ENCODE measurements at regions not wholly inside any gene's neighbourhood (a gene's known extent, or its start where the extent isn't known, plus 50 kb on each side); places are given as distances from the start of the nearest gene placed in this dataset.

DNA sequence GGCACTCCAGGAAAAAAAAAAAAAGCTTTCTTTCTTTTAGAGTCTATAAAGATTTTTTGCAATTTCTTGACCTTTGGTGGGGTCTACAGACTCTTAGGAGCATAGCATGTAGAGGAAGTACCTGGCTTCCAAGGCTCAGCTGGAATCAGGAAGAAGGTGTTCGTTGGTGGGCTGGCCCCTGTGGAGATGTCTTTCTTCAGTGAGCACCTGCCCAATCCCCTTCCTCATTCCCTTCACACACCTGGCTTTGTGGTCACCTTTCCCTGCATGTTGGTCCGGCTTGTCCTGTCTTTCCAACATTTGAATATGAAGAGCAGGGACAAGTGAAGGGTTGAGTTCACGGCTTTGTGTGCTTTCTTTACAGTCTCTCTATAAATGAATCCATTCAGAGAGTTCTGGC is 352.4 kb downstream of the HAPSTR1 start:
- WGBS, 2 donors (ENCODE audit: extremely low coverage in 2 of 2, insufficient read length in 2 of 2, insufficient replicate concordance in 1 of 2) = no CpG with 5 or more reads among the region's 3 CpGs
- Histone ChIP-seq H2BK5ac (ENCODE audit: low read length) (no peak overlapping the region), H4K91ac (ENCODE audit: low read depth, low read length, poor library complexity) (no peak overlapping the region), H2BK15ac (ENCODE audit: low read length) (no peak overlapping the region), H2AK5ac (ENCODE audit: low read depth, low read length) (no peak overlapping the region), H3K14ac (ENCODE audit: low read length) (no peak overlapping the region), H3K4ac (ENCODE audit: low read length) (no peak overlapping the region), H3K4me3 (ENCODE audit: low read length in 2 of 2) (no peak overlapping the region), H2AFZ (ENCODE audit: low read length) (no peak overlapping the region), H3K27ac (replicated peaks; ENCODE audit: low read length) (no peak overlapping the region), H3K36me3 (replicated peaks in 1 of 2; ENCODE audit: control insufficient read depth in 2 of 2, insufficient read depth in 2 of 2, low read length in 2 of 2) (no peaks in the 10 kb centered on the region), H3K4me1 (ENCODE audit: control insufficient read depth in 2 of 2, insufficient read depth in 1 of 2, low read depth in 1 of 2, low read length in 2 of 2) (peaks cover 0 to 5% of the 10 kb centered on the region in 2 donors), H4K8ac (ENCODE audit: low read depth, low read length) (no peak overlapping the region), H3K9me3 (replicated peaks in 1 of 2; ENCODE audit: control insufficient read depth in 2 of 2, insufficient read depth in 1 of 2, low read depth in 1 of 2, low read length in 2 of 2) (no peaks in the 10 kb centered on the region), H3K18ac (ENCODE audit: low read length) (no peak overlapping the region), H2BK120ac (ENCODE audit: low read depth, low read length) (no peak overlapping the region), H2BK12ac (ENCODE audit: low read length) (no peak overlapping the region), H3K79me1 (ENCODE audit: low read depth, low read length) (no peaks in the 10 kb centered on the region), H3K27me3 (ENCODE audit: control insufficient read depth in 3 of 3, insufficient read depth in 3 of 3, low read depth in 1 of 3, low read length in 3 of 3) (no peaks in the 10 kb centered on the region), H3K23ac (ENCODE audit: low read depth, low read length, poor library complexity) (no peak overlapping the region), H3K9ac (ENCODE audit: low read depth, low read length, poor library complexity) (no peak overlapping the region), H3K4me2 (ENCODE audit: insufficient read depth, low read length, poor library complexity, severe bottlenecking) (no peak overlapping the region)
- DNase-seq (ENCODE audit: low spot score) = no peak

DNA sequence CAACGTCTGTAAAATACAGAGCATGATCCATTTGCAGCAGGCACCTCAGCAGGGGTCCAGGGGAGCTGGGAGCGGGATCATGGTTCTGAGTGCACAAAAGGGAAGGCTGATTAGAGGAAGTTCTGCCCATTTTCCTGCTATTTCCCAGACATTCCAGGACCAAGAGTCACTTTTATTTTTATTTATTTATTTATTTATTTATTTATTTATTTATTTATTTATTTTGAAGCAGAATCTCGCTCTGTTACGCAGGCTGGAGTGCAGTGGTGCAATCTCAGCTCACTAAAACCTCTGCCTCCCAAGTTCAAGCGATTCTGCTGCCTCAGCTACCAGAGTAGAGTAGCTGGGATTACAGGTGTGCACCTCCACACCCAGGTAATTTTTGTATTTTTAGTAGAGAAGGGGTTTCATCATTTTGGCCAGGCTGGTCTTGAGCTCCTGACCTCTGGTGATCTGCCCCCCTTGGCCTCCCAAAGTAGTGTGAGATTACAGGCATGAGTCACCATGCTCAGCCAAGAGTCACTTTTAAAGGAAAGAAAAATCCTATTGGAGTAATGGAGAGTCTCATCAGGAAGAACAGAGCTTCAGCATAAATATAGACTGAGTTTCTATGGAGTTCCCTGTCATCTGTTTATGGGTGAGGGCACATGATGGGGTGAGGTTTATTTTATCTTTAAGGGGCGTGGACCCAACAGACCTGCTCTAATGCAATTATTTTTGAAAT is 355.2 kb downstream of the HAPSTR1 start:
- H3K4ac ChIP-seq (ENCODE audit: low read length) = no peak overlapping the region

DNA sequence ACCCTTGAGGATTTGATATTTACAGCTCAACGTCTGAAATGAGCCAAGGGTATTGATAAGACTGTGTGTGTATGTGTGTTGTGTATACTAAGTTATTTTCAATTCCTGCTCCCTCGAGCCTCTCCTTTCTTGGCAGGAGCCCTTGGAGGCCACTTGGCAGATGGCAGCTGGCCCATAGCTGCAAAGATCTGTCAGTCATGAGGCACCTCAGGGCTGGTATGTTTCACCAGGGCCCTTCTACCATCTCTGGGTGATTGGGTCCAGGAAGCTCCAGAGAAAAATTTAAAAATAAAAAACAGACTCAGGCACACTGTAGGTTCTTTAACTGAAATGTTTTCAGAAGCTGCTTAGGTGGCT is 355.7 kb downstream of the HAPSTR1 start:
- H2BK15ac ChIP-seq (ENCODE audit: low read length) = no peak overlapping the region
- H3K9ac ChIP-seq (ENCODE audit: low read depth, low read length, poor library complexity) = no peak overlapping the region
- no peak overlapping the region for H4K91ac ChIP-seq (ENCODE audit: low read depth, low read length, poor library complexity)
- no peak overlapping the region for H3K23ac ChIP-seq (ENCODE audit: low read depth, low read length, poor library complexity)
- H2AFZ ChIP-seq (ENCODE audit: low read length) = no peak overlapping the region
- no peak for DNase-seq (ENCODE audit: low spot score)
- H3K14ac ChIP-seq (ENCODE audit: low read length) = no peak overlapping the region
- H3K4me3 ChIP-seq (ENCODE audit: low read length in 2 of 2) = no peak overlapping the region
- H3K4me1 ChIP-seq (ENCODE audit: control insufficient read depth in 2 of 2, insufficient read depth in 1 of 2, low read depth in 1 of 2, low read length in 2 of 2) = peaks cover 0 to 5% of the 10 kb centered on the region in 2 donors
- no peak overlapping the region for H2BK120ac ChIP-seq (ENCODE audit: low read depth, low read length)
- peaks cover 0 to 2% of the 10 kb centered on the region in 2 donors for H3K9me3 ChIP-seq (replicated peaks in 1 of 2; ENCODE audit: control insufficient read depth in 2 of 2, insufficient read depth in 1 of 2, low read depth in 1 of 2, low read length in 2 of 2)
- H3K4ac ChIP-seq (ENCODE audit: low read length) = no peak overlapping the region
- no peak overlapping the region for H3K4me2 ChIP-seq (ENCODE audit: insufficient read depth, low read length, poor library complexity, severe bottlenecking)
- H2BK5ac ChIP-seq (ENCODE audit: low read length) = no peak overlapping the region
- H2BK12ac ChIP-seq (ENCODE audit: low read length) = no peak overlapping the region
- H4K8ac ChIP-seq (ENCODE audit: low read depth, low read length) = no peak overlapping the region
- H3K27ac ChIP-seq (replicated peaks; ENCODE audit: low read length) = no peak overlapping the region
- H3K36me3 ChIP-seq (replicated peaks in 1 of 2; ENCODE audit: control insufficient read depth in 2 of 2, insufficient read depth in 2 of 2, low read length in 2 of 2) = no peaks in the 10 kb centered on the region
- H3K79me1 ChIP-seq (ENCODE audit: low read depth, low read length) = no peaks in the 10 kb centered on the region
- no peaks in the 10 kb centered on the region for H3K27me3 ChIP-seq (ENCODE audit: control insufficient read depth in 3 of 3, insufficient read depth in 3 of 3, low read depth in 1 of 3, low read length in 3 of 3)
- no peak overlapping the region for H2AK5ac ChIP-seq (ENCODE audit: low read depth, low read length)
- H3K18ac ChIP-seq (ENCODE audit: low read length) = no peak overlapping the region
- no CpG with 5 or more reads among the region's 2 CpGs for WGBS, 2 donors (ENCODE audit: extremely low coverage in 2 of 2, insufficient read length in 2 of 2, insufficient replicate concordance in 1 of 2)

More for the DNA sequence above, 355.2 kb downstream of the HAPSTR1 start:
- Histone ChIP-seq H3K18ac (ENCODE audit: low read length) (no peak overlapping the region), H3K79me1 (ENCODE audit: low read depth, low read length) (no peaks in the 10 kb centered on the region), H3K4me3 (ENCODE audit: low read length in 2 of 2) (no peak overlapping the region), H2BK15ac (ENCODE audit: low read length) (no peak overlapping the region), H3K27ac (replicated peaks; ENCODE audit: low read length) (no peak overlapping the region), H2AK5ac (ENCODE audit: low read depth, low read length) (no peak overlapping the region), H4K8ac (ENCODE audit: low read depth, low read length) (no peak overlapping the region), H2BK5ac (ENCODE audit: low read length) (no peak overlapping the region), H3K4me2 (ENCODE audit: insufficient read depth, low read length, poor library complexity, severe bottlenecking) (no peak overlapping the region), H2BK120ac (ENCODE audit: low read depth, low read length) (no peak overlapping the region), H3K27me3 (ENCODE audit: control insufficient read depth in 3 of 3, insufficient read depth in 3 of 3, low read depth in 1 of 3, low read length in 3 of 3) (no peaks in the 10 kb centered on the region), H3K14ac (ENCODE audit: low read length) (no peak overlapping the region), H3K9me3 (replicated peaks in 1 of 2; ENCODE audit: control insufficient read depth in 2 of 2, insufficient read depth in 1 of 2, low read depth in 1 of 2, low read length in 2 of 2) (peaks cover 0 to 2% of the 10 kb centered on the region in 2 donors), H3K36me3 (replicated peaks in 1 of 2; ENCODE audit: control insufficient read depth in 2 of 2, insufficient read depth in 2 of 2, low read length in 2 of 2) (no peaks in the 10 kb centered on the region), H3K23ac (ENCODE audit: low read depth, low read length, poor library complexity) (no peak overlapping the region), H3K9ac (ENCODE audit: low read depth, low read length, poor library complexity) (no peak overlapping the region), H3K4me1 (ENCODE audit: control insufficient read depth in 2 of 2, insufficient read depth in 1 of 2, low read depth in 1 of 2, low read length in 2 of 2) (peaks cover 0 to 5% of the 10 kb centered on the region in 2 donors), H4K91ac (ENCODE audit: low read depth, low read length, poor library complexity) (no peak overlapping the region), H2BK12ac (ENCODE audit: low read length) (no peak overlapping the region), H2AFZ (ENCODE audit: low read length) (no peak overlapping the region)
- DNase-seq (ENCODE audit: low spot score) = no peak
- WGBS, 2 donors (ENCODE audit: extremely low coverage in 2 of 2, insufficient read length in 2 of 2, insufficient replicate concordance in 1 of 2) = no CpG with 5 or more reads among the region's 6 CpGs

DNA sequence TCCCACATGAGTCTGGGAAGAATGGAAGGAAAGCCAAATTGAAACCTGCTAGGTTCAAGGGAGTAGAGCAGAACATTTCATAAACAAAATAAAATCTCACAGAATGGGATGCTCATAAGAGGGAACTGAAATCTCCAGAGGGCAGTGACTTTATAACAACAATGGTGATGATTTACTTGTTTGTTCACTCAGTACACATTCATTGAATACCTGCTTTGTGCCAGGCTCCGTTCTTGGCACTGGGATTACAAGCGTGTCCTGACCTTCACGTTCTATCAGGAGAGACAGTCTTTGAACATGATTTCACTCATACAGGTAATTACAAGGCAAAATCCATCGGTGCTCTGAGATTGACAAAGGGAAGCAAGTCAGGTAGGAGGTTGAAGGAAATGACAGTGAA is 356.3 kb downstream of the HAPSTR1 start:
- DNase-seq (ENCODE audit: low spot score) = no peak
- Histone ChIP-seq H3K18ac (ENCODE audit: low read length) (no peak overlapping the region), H3K14ac (ENCODE audit: low read length) (no peak overlapping the region), H2BK5ac (ENCODE audit: low read length) (no peak overlapping the region), H3K27me3 (ENCODE audit: control insufficient read depth in 3 of 3, insufficient read depth in 3 of 3, low read depth in 1 of 3, low read length in 3 of 3) (no peaks in the 10 kb centered on the region), H3K4me3 (ENCODE audit: low read length in 2 of 2) (no peak overlapping the region), H3K79me1 (ENCODE audit: low read depth, low read length) (no peaks in the 10 kb centered on the region), H3K4me1 (ENCODE audit: control insufficient read depth in 2 of 2, insufficient read depth in 1 of 2, low read depth in 1 of 2, low read length in 2 of 2) (peaks cover 0 to 5% of the 10 kb centered on the region in 2 donors), H3K27ac (replicated peaks; ENCODE audit: low read length) (no peak overlapping the region), H4K91ac (ENCODE audit: low read depth, low read length, poor library complexity) (no peak overlapping the region), H3K9ac (ENCODE audit: low read depth, low read length, poor library complexity) (no peak overlapping the region), H4K8ac (ENCODE audit: low read depth, low read length) (no peak overlapping the region), H3K4ac (ENCODE audit: low read length) (no peak overlapping the region), H2BK120ac (ENCODE audit: low read depth, low read length) (no peak overlapping the region), H2BK12ac (ENCODE audit: low read length) (no peak overlapping the region), H3K23ac (ENCODE audit: low read depth, low read length, poor library complexity) (no peak overlapping the region), H3K9me3 (replicated peaks in 1 of 2; ENCODE audit: control insufficient read depth in 2 of 2, insufficient read depth in 1 of 2, low read depth in 1 of 2, low read length in 2 of 2) (peaks cover 0 to 2% of the 10 kb centered on the region in 2 donors), H2AFZ (ENCODE audit: low read length) (no peak overlapping the region), H2AK5ac (ENCODE audit: low read depth, low read length) (no peak overlapping the region), H3K36me3 (replicated peaks in 1 of 2; ENCODE audit: control insufficient read depth in 2 of 2, insufficient read depth in 2 of 2, low read length in 2 of 2) (no peaks in the 10 kb centered on the region), H3K4me2 (ENCODE audit: insufficient read depth, low read length, poor library complexity, severe bottlenecking) (no peak overlapping the region), H2BK15ac (ENCODE audit: low read length) (no peak overlapping the region)
- no CpG with 5 or more reads among the region's 4 CpGs for WGBS, 2 donors (ENCODE audit: extremely low coverage in 2 of 2, insufficient read length in 2 of 2, insufficient replicate concordance in 1 of 2)

Measured in neuronal stem cell (in vitro differentiated cells).